Mesendoderm (in vitro differentiated cells): ENCODE measurements at regions not wholly inside any gene's neighbourhood (a gene's known extent, or its start where the extent isn't known, plus 50 kb on each side); places are given as distances from the start of the nearest gene placed in this dataset.
"Not testable (repeated sequence)": the region's sequence is repeated elsewhere in the genome, so short reads cannot be mapped to it uniquely, and the experiment has no call there.

Source experiments
- DNase-seq: peaks from one replicate; pipeline ENCODE4 v3.0.0; 2013
- H2AK5ac ChIP-seq: 2 replicates; pipeline ENCODE4 v1.6.1; 2013; ENCODE audit warnings: low read length, inconsistent platforms
- H2BK120ac ChIP-seq: 2 replicates; pipeline ENCODE4 v1.6.1; 2013; ENCODE audit warnings: low read depth, mild to moderate bottlenecking, low read length, moderate library complexity, mixed read lengths
- H2BK15ac ChIP-seq: replicated peaks from 2 replicates; pipeline ENCODE4 v1.6.1; 2013; ENCODE audit warnings: low read depth, mild to moderate bottlenecking, moderate library complexity
- H2BK5ac ChIP-seq: 2 replicates; pipeline ENCODE4 v1.6.1; 2013; ENCODE audit warnings: low read length, inconsistent platforms
- H3K18ac ChIP-seq: 2 replicates; pipeline ENCODE4 v1.6.1; 2013; ENCODE audit warnings: mild to moderate bottlenecking, low read length, mixed read lengths
- H3K23ac ChIP-seq: one replicate; pipeline ENCODE4 v1.6.1; 2013; ENCODE audit warnings: low read length
- H3K27ac ChIP-seq: 2 replicates; pipeline ENCODE4 v1.5.1; 2013; ENCODE audit warnings: low read depth, mild to moderate bottlenecking, inconsistent platforms, low read length, moderate library complexity
- H3K27me3 ChIP-seq: 2 replicates; pipeline ENCODE4 v1.6.1; 2013; ENCODE audit warnings: low read length, control low read depth, mild to moderate bottlenecking, inconsistent platforms; ENCODE audit not compliant: insufficient read depth, poor library complexity
- H3K36me3 ChIP-seq: 2 replicates; pipeline ENCODE4 v1.6.1; 2013; ENCODE audit warnings: low read length, inconsistent platforms; ENCODE audit not compliant: control insufficient read depth, insufficient read depth
- H3K4ac ChIP-seq: one replicate; pipeline ENCODE4 v1.6.1; 2013; ENCODE audit warnings: low read depth, mild to moderate bottlenecking, low read length, moderate library complexity
- H3K4me1 ChIP-seq: 2 replicates; pipeline ENCODE4 v1.6.1; 2013; ENCODE audit warnings: low read depth, low read length, inconsistent platforms; ENCODE audit not compliant: control insufficient read depth
- H3K4me2 ChIP-seq: 2 replicates; pipeline ENCODE4 v1.6.1; 2013; ENCODE audit warnings: low read length
- H3K4me3 ChIP-seq: 2 replicates; pipeline ENCODE4 v1.5.1; 2013; ENCODE audit warnings: mild to moderate bottlenecking, low read length
- H3K56ac ChIP-seq: one replicate; pipeline ENCODE4 v1.6.1; 2013; ENCODE audit warnings: low read length
- H3K79me1 ChIP-seq: 2 replicates; pipeline ENCODE4 v1.6.1; 2013; ENCODE audit warnings: low read length, inconsistent platforms
- H3K79me2 ChIP-seq: 2 replicates; pipeline ENCODE4 v1.6.1; 2013; ENCODE audit warnings: mild to moderate bottlenecking, low read length; ENCODE audit not compliant: control insufficient read depth, insufficient read depth
- H3K9ac ChIP-seq: 2 replicates; pipeline ENCODE4 v1.6.1; 2013; ENCODE audit warnings: low read length, inconsistent platforms
- H4K5ac ChIP-seq: one replicate; pipeline ENCODE4 v1.6.1; 2013; ENCODE audit warnings: low read length
- H4K8ac ChIP-seq: one replicate; pipeline ENCODE4 v1.6.1; 2013; ENCODE audit warnings: low read depth, mild to moderate bottlenecking, control low read depth, low read length, moderate library complexity
- WGBS: extraction: QIAGEN DNeasy Blood & Tissue Kit; methylation state at CpG from one replicate; pipeline ENCODE4 v1.1.7; 2013; ENCODE audit warnings: low lambda C conversion rate, missing lambda C conversion rate; ENCODE audit not compliant: insufficient coverage; ENCODE audit errors: extremely low coverage; 5-methylcytosine and 5-hydroxymethylcytosine counted together

GRCh38 chr10:56222237-56222636 is 138.8 kb downstream of the ZWINT start:
- H2AK5ac ChIP-seq: no peak overlapping the region
- no peak overlapping the region for H4K5ac ChIP-seq
- no CpG with 5 or more reads among the region's 3 CpGs for WGBS
- H3K36me3 ChIP-seq: no peaks in the 10 kb centered on the region
- no peak overlapping the region for H2BK15ac ChIP-seq
- no peaks in the 10 kb centered on the region for H3K79me2 ChIP-seq
- no peak overlapping the region for H3K9ac ChIP-seq
- no peak for DNase-seq
- no peak overlapping the region for H3K18ac ChIP-seq
- no peak overlapping the region for H2BK120ac ChIP-seq
- H3K23ac ChIP-seq: no peak overlapping the region
- no peaks in the 10 kb centered on the region for H3K4me1 ChIP-seq
- no peaks in the 10 kb centered on the region for H3K79me1 ChIP-seq
- H3K56ac ChIP-seq: no peak overlapping the region
- H2BK5ac ChIP-seq: no peak overlapping the region
- no peaks in the 10 kb centered on the region for H3K27me3 ChIP-seq
- H3K27ac ChIP-seq: no peak overlapping the region
- H3K4ac ChIP-seq: no peak overlapping the region
- H3K4me2 ChIP-seq: no peak overlapping the region
- H4K8ac ChIP-seq: no peak overlapping the region
- no peak overlapping the region for H3K4me3 ChIP-seq

DNA sequence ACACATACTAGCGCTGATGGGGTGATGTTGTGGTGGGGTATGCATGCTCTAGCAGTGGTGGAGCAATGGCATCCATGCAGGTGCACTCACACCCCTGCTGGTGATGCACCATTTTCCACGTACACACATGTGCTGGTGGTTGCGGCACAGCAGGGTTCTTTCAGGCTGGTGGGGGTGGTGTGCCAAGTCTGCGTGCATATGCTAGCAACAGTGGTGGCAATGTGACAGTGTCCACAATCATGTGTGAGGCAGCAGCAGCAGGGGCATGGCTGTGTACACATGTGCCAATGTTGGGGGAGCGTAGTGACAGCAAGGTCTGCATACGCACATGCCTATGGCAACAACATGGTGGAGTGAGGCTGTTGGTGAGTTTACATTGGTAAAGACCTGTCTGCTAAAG is 148.1 kb downstream of the ZWINT start:
- no peaks in the 10 kb centered on the region for H3K79me2 ChIP-seq

DNA sequence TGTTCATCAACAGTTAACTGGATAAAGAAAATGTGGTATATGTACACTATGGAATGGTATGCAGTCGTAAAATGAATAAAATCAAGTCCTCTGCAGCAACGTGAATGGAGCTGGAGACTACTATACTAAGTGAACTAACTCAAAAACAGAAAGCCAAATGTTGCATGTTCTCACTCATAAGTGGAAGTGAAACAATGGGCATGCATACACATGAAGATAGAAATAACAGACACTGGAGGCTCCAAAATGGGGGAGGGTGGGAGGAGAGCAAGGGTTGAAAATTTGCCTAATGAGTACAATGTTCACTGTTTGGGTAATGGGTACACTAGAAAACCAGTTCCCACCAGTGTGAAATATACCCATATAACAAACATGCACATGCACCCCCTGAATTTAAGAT is 179.5 kb downstream of the ZWINT start:
- Histone ChIP-seq H3K4me1 (no peaks in the 10 kb centered on the region), H3K79me2 (no peaks in the 10 kb centered on the region), H3K4ac (no peak overlapping the region), H3K9ac (no peak overlapping the region), H3K36me3 (no peaks in the 10 kb centered on the region), H3K79me1 (no peaks in the 10 kb centered on the region), H3K27me3 (no peaks in the 10 kb centered on the region), H3K56ac (no peak overlapping the region), H4K5ac (no peak overlapping the region), H2BK120ac (no peak overlapping the region), H3K4me2 (no peak overlapping the region), H4K8ac (no peak overlapping the region), H3K27ac (no peak overlapping the region), H3K4me3 (no peak overlapping the region), H2BK5ac (no peak overlapping the region), H3K23ac (no peak overlapping the region), H2AK5ac (no peak overlapping the region), H3K18ac (no peak overlapping the region), H2BK15ac (no peak overlapping the region)
- no peak for DNase-seq
- WGBS: no CpG with 5 or more reads among the region's 2 CpGs

More for the DNA sequence above, 148.1 kb downstream of the ZWINT start:
- no peak overlapping the region for H2BK5ac ChIP-seq
- no peak overlapping the region for H2BK15ac ChIP-seq
- no peak overlapping the region for H4K5ac ChIP-seq
- no peak for DNase-seq
- WGBS: no CpG with 5 or more reads among the region's 6 CpGs
- H3K4me2 ChIP-seq: no peak overlapping the region
- H3K27ac ChIP-seq: no peak overlapping the region
- H3K27me3 ChIP-seq: no peaks in the 10 kb centered on the region
- H3K4ac ChIP-seq: no peak overlapping the region
- H3K79me1 ChIP-seq: no peaks in the 10 kb centered on the region
- H2AK5ac ChIP-seq: no peak overlapping the region
- H3K9ac ChIP-seq: no peak overlapping the region
- H3K4me1 ChIP-seq: no peaks in the 10 kb centered on the region
- H3K18ac ChIP-seq: no peak overlapping the region
- no peak overlapping the region for H3K56ac ChIP-seq
- no peak overlapping the region for H3K4me3 ChIP-seq
- H3K36me3 ChIP-seq: no peaks in the 10 kb centered on the region
- no peak overlapping the region for H3K23ac ChIP-seq
- H4K8ac ChIP-seq: no peak overlapping the region
- no peak overlapping the region for H2BK120ac ChIP-seq

GRCh38 chr10:56178210-56178609 is 182.8 kb downstream of the ZWINT start:
- no peak overlapping the region for H3K18ac ChIP-seq
- H2BK5ac ChIP-seq: no peak overlapping the region
- no peak overlapping the region for H3K9ac ChIP-seq
- no peak overlapping the region for H3K56ac ChIP-seq
- no peak overlapping the region for H3K4me2 ChIP-seq
- WGBS: no CpG with 5 or more reads among the region's 4 CpGs
- no peak overlapping the region for H2BK15ac ChIP-seq
- H3K27ac ChIP-seq: no peak overlapping the region
- no peaks in the 10 kb centered on the region for H3K36me3 ChIP-seq
- no peaks in the 10 kb centered on the region for H3K79me2 ChIP-seq
- no peak overlapping the region for H2AK5ac ChIP-seq
- H3K23ac ChIP-seq: no peak overlapping the region
- no peak overlapping the region for H4K8ac ChIP-seq
- no peak overlapping the region for H3K4ac ChIP-seq
- peak; percentile 55 for DNase-seq
- no peak overlapping the region for H2BK120ac ChIP-seq
- no peaks in the 10 kb centered on the region for H3K4me1 ChIP-seq
- H3K4me3 ChIP-seq: no peak overlapping the region
- no peak overlapping the region for H4K5ac ChIP-seq
- H3K27me3 ChIP-seq: no peaks in the 10 kb centered on the region
- no peaks in the 10 kb centered on the region for H3K79me1 ChIP-seq

DNA sequence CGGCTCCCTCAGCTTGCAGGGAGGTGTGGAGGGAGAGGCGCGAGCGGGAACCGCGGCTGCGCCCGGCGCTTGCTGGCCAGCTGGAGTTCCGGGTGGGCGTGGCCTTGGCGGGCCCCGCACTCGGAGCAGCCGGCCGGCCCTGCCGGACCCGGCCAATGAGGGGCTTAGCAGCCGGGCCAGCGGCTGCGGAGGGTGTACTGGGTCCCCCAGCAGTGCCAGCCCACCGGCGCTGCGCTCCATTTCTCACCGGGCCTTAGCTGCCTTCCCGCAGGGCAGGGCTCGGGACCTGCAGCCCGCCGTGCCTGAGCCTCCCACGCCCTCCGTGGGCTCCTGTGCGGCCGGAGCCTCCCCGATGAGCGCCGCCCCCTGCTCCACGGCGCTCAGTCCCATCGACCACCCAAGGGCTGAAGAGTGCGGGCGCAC is 206.0 kb downstream of the ZWINT start:
- H3K18ac ChIP-seq, H3K4me2 ChIP-seq, H3K4me1 ChIP-seq, H3K36me3 ChIP-seq, H2BK5ac ChIP-seq, H3K23ac ChIP-seq, H3K4ac ChIP-seq, H2BK15ac ChIP-seq, H3K27me3 ChIP-seq, H3K9ac ChIP-seq, H2BK120ac ChIP-seq, H3K4me3 ChIP-seq, DNase-seq, H4K8ac ChIP-seq, H4K5ac ChIP-seq, H3K79me1 ChIP-seq, H2AK5ac ChIP-seq, H3K79me2 ChIP-seq, H3K56ac ChIP-seq, H3K27ac ChIP-seq: not testable (repeated sequence)
- no CpG with 5 or more reads among the region's 41 CpGs for WGBS

DNA sequence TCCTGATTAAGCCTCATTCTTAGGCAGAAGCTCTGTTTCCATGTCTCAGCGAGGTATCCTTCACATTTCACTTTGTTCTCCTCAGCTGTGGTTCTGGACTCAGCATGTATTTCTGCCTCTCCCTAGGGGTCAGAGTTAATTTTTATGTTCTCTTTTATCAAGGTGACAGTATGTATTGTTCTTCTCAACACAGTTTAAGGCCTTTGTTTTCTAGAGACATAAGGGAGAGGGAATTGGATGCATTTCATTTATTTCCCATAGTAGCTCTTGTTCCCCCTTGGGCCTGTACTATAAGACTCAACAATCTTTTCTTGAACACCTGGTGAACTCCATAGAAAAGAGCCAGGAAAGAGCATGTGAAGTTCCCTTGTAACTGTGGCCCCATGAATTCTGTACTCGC is 214.3 kb downstream of the ZWINT start:
- H2BK120ac ChIP-seq: no peak overlapping the region
- no peaks in the 10 kb centered on the region for H3K36me3 ChIP-seq
- no peak overlapping the region for H2AK5ac ChIP-seq
- H3K4me3 ChIP-seq: no peak overlapping the region
- DNase-seq: no peak
- H3K79me2 ChIP-seq: no peaks in the 10 kb centered on the region
- no peak overlapping the region for H2BK15ac ChIP-seq
- H3K56ac ChIP-seq: no peak overlapping the region
- WGBS: no CpG with 5 or more reads among the region's 2 CpGs
- H3K4me1 ChIP-seq: no peaks in the 10 kb centered on the region
- H3K4me2 ChIP-seq: no peak overlapping the region
- H3K4ac ChIP-seq: no peak overlapping the region
- no peak overlapping the region for H3K23ac ChIP-seq
- no peaks in the 10 kb centered on the region for H3K27me3 ChIP-seq
- H4K8ac ChIP-seq: no peak overlapping the region
- no peak overlapping the region for H3K27ac ChIP-seq
- H3K9ac ChIP-seq: no peak overlapping the region
- no peak overlapping the region for H2BK5ac ChIP-seq
- no peak overlapping the region for H3K18ac ChIP-seq
- H4K5ac ChIP-seq: no peak overlapping the region
- H3K79me1 ChIP-seq: no peaks in the 10 kb centered on the region
